SW 1271 (cell line): ENCODE measurements at regions not wholly inside any gene's neighbourhood (a gene's known extent, or its start where the extent isn't known, plus 50 kb on each side); places are given as distances from the start of the nearest gene placed in this dataset.
"Not testable (repeated sequence)": the region's sequence is repeated elsewhere in the genome, so short reads cannot be mapped to it uniquely, and the experiment has no call there.

Source experiments
- DNase-seq, 2 experiments: peaks; one replicate each; lab custom pipeline; 2025; lab: John Stamatoyannopoulos, UW

DNA sequence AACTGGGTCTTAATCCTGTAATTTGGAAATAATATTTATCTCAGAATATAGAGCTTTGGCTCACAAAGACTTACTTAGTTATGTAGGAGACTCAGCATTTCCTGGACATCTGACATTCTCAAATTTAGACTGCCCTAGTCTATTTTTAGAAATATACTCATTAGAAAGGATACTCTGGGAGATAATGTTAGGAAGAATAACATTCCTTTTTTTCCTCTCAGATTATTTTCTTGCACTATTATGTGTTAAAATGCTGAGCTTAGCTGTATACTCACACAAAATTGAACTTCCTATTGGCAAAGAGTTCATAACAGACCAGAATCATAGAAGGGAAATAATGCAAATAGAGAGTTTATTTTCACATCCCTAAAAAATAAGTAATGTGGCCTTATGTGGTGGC is 1424.9 kb upstream of the PCDH7 start:
- DNase-seq, result no peak

DNA sequence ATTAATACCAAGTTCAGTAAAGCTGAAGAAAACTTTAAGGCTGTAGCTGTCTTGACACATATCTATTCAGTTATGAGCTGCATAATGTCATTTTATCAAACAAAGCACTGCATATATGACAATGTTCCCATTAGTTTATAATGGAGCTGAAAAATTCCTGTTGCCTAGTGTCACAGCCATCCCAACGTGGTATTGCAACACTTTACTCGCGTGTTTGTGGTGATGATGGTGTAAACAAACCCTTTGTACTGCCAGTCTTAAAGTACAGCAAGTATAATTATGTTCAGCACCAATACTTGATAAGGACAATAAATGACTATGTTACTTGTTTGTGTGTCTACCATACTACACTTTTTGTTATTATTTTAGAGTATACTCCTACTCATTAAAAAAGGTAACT is 1415.6 kb upstream of the PCDH7 start:
- DNase-seq, result no peak

DNA sequence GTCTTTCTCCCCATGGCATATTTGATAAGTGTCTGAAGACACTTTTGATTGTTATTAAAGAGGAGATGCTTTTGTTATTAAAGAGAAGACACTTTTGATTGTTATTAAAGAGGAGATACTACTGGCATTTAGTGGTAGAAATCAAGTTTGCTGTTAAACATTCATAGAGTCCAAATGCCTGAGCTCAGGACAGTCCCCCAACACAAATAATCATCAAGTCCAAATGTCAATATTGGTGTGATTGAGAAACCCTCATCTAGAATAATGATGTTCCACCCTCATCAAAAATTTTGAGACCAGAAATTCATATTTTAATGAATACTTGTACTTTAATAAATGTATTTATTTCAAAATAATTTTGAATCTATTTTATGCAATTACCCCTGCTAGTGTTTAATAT is 1412.9 kb upstream of the PCDH7 start:
- DNase-seq, result no peak

DNA sequence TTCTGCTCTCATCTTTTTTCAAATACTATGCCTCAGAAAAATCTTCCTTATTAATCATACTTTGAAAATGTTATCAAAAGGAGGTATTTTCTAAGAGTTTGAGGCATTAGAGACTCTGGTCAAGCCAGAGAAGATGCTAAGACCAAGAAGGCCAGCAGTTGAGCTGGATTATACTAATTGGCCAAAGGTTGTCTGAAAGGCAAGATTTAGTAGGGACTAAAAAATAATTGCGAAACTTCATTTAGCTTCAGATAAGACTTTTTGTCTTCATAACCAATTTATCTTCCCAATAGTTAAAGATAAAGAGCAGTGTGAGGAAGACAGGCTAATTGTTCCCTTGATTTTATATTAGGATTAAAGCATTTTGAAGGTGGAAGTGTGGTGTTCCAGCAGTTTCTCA is 1412.4 kb upstream of the PCDH7 start:
- DNase-seq, result no peak

DNA sequence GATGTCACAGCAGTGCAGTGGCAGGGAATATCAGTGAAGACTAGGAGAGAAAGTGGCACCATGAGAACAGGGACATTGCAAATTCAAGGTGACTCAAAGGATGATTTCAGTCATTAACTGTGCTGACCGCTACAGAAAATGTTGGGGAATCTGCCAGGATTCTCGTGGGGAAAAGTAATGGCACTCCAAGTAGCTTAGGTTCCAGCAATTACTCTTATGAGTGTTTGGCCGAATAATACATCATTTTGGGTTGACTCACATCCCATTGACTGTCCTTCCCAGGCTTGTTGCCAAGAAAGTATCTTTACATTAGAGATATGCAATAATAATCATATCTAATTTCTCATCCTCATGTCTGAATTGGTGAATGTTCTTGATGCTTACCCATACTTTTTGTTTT is 1411.1 kb upstream of the PCDH7 start:
- DNase-seq, result no peak

DNA sequence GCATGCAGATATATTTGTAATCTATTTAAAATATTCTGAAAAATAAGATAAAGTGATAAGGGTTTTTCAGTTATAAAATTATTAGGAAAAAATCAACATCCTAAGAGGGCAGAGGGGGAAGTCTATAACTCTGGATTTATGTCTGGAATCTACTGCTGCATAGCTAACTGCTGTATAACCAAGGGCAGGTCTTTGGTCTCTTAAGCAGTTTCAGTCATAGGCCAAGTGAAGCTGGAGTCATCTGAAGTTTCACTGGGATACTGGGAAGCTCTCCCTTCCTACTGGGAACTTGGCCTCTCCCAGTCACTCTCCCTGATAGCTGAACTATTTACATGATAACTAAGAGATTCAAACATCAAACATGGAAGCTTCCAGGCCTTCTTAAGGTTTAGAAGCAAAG is 1409.9 kb upstream of the PCDH7 start:
- DNase-seq, result no peak

DNA sequence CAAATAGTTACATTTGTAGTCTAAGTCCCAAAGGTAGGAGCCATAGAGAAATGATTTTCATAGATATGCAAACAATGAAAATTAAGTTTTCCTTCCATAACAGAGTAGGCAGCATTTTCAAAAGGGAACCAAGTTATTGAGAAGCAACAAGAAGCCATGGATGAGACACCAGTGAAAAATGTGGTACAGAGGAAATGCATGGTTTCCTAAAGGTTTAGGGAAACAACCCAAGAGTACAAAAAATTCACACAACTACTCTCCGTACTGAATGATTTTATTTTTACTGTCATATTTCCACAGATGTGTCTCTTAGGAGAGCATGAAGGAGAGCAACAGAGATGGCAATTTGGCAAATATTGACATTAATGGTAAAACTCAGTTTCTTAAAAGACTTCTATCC is 1408.9 kb upstream of the PCDH7 start:
- DNase-seq, result peak in 1 of 2 experiments; percentile 1

DNA sequence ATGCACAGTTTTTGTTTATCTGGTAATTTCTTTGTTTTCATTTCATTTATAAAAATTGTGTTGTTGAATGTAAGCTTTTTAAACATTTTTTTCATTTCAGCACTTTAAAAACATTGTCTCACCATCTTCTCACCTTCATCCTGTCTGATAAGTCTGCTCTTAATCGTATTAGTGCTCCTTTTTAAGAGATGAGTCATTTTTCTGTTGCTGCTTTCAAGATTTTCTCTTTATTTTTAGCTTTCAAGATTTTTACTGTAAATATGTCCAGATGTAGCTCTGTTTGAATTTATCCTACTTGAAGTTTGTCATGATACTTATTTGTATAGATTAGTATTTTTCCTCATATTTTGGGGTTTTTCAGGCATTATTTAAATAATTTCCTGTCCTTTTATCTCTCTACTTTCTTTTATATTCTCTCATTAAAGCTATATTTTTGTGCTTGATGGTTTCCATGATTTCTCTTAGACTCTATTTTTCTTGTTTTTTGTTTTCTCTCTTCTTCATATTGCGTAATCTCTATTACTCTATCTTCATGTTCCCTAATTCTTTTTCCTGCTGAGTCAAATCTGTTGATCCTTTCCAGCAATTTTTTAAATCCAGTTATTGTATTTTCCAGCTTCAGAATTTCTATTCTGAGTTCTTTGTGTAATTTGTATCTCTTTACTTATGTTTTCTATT is 1400.4 kb upstream of the PCDH7 start:
- no peak for DNase-seq

DNA sequence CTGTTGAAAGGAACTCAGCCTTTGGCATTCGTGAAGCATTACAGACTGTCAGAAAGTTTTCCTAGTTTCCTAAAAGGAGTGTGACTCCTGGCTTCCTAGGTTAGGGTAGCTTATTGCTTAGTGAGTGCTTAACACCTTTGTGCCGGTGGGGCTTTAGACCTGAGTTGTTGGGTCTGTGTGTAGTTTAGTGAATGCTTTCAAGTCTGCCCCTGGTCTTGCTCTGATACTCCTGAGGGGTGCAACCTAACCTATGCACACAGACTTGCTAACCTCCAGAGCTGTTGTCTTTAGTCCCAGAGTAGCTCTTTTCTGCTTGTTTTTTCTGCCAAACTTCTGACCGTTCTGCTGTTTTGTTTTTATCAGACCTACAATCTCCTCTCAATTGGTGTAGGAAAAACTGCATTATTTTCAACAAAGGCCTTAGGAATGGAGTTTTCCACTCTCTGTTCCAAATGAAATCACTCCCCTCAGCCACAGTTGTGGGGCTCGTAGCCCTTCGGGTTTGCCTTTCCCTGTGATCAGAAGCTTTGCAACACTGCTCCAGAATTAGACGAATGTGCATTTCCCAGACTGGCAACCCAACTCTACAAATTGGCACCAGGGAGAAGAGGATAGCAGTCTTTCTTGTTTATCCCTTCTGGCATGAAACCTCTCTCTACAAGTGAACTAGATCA is 1399.1 kb upstream of the PCDH7 start:
- DNase-seq, result no peak

DNA sequence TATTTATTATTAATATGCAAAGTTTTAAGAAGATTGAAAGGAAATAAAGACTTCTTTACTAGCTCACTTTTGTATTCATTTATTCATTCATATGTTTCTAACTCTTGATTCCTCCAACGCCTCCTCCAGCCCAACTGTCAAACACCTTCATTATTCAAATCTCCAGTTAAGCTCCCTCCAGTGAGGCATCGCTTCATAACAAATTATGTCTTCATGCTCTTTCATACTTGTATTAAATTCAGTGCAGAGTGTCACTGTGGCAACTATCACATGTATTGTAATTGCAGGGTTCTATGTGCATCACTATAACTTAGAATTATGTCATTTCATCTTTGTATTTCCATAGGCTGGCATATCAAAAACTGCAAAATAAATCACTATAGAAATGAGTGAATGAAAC is 1394.2 kb upstream of the PCDH7 start:
- DNase-seq, result no peak

DNA sequence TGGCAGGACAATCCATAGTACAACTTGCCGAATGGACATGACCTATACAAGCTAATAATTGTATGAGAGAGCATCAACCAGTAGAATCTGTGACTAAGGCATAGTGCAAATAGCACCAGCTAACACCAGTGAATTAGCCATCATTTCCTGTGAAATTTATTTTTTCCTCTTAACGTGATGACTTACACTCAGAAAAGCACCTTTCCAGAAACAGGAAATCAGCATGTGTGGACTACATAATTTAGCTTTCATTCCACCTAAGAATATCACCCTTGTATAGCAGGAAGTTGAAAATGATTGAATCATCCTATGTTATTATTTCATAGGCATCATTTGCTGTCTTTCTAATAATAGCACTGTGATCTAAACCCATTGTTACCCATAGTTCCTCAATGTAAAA is 1393.4 kb upstream of the PCDH7 start:
- no peak for DNase-seq

DNA sequence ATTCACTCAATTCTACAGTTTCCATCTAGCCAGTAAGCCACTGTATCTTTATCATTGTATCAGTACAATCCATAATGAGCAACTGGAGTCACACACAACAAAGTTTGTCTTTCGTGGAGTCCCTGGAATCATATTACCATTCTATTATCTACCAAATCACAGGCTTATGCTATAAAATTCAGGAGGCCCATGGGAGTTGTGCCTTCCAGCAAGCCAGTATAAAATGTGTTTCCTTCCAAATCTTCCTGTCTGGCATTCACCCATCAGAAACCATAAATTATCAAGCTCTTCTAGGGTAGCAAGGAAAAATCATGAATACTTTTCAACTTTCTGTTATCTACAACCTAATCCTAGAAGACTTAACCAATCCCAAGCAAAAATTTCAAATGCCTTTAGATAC is 1383.3 kb upstream of the PCDH7 start:
- no peak for DNase-seq

DNA sequence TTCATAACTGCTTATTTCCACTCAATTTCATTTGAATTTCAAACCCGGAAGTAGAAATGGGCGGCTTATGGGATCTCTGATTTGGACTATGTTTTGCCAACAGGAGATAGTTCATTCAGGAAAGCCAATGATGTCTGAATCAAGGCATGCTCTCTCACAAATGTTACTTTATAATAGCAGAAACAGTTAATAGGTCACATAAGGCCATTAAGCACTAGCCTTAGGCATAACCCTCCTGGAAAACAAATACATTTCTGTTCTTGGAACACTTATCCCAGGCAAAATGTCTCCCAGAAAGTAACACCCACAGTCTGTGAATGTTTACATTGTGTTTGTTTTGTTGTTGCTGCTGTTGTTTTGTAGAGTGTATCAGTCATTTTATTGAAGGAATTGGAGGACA is 1347.2 kb upstream of the PCDH7 start:
- DNase-seq, result no peak

DNA sequence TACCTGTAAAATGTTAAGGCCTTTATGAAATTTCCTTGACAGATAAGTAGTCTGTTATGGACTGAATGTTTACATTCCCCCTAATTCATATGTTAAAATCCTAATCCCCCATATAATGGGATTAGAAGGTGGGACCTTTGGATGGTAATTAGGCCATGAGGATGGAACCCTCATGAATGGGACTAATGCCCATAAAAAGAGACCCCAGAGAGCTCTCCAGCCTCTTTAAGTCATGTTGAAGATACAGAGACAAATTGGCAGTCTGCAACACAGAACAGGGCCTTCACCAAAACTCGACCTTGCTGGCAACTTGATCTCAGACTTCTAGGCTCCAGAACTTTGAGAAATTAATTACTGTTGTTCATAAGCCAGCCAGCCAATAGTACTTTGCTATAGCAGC is 1344.5 kb upstream of the PCDH7 start:
- DNase-seq, result no peak

DNA sequence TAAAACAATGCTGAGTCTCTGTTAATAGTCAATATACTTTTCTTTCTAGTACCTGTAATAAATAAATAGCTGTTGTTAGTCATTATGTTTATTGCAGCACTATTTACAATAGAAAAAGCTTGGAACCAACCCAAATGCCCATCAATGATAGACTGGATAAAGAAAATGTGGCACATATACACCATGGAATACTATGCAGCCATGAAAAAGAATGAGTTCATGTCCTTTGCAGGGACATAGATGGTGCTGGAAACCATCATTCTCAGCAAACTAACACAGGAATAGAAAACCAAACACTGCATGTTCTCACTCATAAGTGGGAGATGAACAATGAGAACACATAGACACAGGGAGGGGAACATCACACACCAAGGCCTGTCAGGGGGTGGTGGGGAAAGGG is 1341.9 kb upstream of the PCDH7 start:
- not testable (repeated sequence) for DNase-seq

DNA sequence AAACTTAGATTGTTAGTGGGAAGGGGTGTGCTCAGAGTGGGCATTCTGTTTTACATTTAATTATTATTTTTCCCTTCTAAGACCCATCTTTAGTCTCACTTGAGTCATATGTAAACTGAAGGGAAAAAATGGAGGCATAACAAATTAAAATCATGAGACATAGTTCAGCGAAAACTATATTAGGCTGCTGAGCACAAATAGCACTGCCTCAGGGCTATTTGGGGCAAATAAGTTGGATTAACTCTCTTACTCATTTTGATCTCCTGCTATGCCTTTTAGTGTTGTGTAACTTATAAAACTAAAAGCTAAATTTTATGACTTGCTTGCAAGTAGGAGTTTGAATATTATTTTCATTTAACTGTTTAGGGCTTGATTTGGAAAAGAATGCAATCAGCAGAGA is 1329.2 kb upstream of the PCDH7 start:
- no peak for DNase-seq

DNA sequence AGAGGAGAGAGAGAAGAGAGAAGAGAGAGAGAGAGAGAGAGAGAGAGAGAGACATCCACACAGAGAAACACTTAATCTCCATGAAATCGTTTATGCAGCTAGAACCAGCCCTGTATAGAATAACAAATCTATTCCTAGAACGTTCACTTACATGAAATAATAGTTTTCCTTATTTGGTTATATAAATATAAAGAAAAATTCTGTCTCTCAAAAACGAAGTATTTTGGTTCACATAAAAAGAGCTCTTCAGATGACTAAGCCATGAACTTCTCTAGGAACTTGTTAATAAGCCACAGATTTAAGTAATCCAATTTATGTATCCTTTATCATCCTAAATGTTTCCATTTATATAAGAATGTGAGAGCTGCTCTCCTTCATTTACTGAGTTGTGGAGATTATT is 1315.1 kb upstream of the PCDH7 start:
- DNase-seq, result no peak

DNA sequence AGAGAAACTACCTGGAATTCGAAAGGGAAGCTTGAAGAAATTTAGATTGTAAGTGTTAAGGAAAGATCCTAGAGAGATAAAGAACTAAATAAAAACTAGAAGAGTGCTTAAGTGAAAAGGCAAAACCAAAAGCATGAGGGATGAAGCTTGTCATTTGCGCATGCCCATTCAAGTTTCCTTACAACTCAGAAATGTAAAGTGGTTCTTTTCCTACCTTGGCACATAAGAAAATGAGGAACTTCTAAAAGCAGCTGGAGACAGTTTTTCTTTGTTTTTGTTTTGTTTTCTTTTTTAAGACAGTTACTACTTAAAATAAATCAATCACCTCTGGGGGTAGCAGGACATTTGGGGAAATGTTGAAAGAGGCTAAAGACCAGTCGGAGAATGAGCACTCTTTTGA is 1304.4 kb upstream of the PCDH7 start:
- DNase-seq, result no peak

DNA sequence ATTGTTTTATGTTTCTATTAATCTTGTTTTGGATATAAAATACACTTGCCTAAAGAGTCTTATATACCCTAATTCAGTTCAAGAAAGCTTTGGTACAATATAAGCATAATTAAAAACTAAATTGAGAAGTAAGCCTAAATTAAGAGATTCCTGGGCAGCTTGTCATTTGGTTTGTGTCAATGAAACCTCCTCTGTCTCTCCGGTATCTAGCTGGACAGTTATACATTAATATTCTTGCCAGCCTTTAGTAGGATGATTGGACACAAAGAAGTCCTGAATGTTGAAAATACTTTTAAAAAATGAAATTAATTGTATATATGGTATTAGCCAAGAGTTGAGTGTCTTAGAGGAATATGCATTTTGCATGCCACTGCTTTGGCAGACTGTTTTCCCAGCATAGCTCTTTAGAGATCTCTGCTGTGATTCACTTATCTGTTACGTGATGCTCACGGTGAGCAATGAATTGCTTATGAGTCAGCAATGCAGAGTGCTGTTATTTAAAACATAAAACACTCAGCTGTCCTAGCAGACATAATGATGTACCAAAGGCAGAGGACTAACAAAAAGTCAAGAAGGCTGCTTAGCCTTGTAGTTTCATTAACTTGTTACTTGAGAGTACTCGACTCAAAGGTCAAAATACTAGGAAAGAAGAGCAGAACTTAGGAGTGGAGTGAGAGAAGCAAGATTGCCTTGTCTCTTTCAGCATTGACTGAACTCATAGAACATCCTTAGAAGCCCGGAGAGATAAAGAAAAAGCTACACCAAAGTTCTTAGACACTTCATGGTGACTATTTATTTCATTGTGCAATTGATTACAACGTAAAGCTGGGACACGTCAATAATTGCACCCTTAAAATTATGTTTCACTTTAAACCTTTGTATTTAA is 1296.1 kb upstream of the PCDH7 start:
- peak; percentile 48 to 70 for DNase-seq

DNA sequence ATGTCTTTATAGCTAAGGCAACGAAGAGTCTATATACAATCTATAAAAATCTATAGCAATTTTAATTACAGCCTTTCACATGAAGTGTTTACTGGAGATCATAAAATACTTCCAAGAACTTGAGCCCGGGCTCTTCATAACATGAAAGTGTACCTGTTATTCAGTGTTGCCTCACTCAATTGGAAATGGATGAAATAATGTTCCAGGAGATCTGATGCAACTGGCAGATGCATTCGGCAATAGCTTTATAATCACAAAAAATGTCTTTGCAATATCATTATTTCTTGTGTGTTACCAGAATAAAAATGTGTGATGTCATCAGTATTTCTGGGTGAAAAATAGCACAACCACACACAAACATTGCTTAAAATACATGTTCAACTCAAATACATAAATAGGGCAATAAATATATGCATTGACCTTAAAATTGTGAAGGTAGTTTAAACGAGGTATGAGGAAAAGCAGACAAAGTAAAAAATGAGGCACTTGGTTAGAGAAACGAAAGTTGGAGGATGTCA is 1266.8 kb upstream of the PCDH7 start:
- DNase-seq, result no peak

DNA sequence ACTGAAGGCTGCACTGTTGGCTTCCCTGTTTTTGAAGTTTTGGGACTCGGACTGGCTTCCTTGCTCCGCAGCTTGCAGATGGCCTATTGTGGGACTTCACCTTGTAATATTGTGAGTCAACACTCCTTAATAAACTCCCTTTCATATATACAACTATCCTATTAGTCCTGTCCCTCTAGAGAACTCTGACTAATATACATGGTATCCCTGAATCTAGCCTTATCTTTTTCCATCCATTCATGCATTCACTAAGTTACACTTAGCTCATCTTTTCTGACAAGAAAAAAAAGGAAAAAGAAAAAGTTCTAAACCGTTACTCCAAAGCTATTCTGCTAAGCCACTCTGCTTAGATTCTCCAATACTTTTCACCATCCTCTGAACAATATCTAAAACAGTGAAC is 1260.2 kb upstream of the PCDH7 start:
- DNase-seq, result no peak

DNA sequence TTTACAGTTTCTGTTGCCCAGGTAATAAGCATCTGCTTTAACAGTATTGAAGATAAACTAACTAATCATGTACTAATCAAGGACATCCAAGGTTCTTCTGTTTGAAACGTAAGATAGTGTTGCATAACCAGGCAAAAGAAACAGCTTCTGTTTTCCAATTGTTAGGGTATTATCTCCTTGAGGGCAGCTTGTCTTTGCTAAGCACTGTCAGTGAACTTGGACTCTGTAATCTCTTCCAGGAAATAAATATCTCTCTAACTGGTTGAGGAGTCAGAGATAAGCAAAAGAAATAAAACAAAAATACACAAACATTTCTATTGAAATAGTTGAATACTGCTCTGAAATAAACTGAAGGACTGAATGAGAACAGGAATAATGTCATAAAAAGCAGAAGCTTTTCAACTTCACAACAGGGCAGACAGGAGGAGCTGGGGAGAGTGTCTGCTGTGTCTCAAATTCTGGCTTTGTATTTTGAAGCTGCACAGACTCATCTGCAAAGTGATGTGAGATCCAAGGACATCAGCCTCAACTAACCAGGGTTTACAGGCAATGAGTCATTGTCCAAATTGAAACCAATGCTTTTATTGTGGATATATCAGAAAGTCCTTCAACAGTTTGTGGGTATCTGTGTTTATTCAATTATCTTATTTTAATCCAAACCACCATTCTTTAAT is 1253.0 kb upstream of the PCDH7 start:
- DNase-seq, result no peak
